Gastrocnemius medialis (tissue), 4 donors: ENCODE measurements at regions not wholly inside any gene's neighbourhood (a gene's known extent, or its start where the extent isn't known, plus 50 kb on each side); places are given as distances from the start of the nearest gene placed in this dataset.

Experiments
- ATAC-seq, 2 donors: fragments of 150-250 bp; one replicate each; pipeline ENCODE4 v1.9.1; 2016
- DNase-seq, 2 donors: peaks; one replicate each; pipeline ENCODE4 v3.0.0-alpha.2; 2019
- H3K27ac ChIP-seq, 4 donors: fragments of 200-600 bp; sonication (generic); 1 replicate in 1 of 4; 2 replicates in 3 of 4; pipeline ENCODE4 v1.5.1; 2016 to 2018; ENCODE audit warnings: mild to moderate bottlenecking in 2 of 4, moderate library complexity in 1 of 4
- H3K27me3 ChIP-seq, 3 donors: fragments of 200-600 bp; sonication (generic) in 2 of 3; 1 replicate in 1 of 3; 2 replicates in 2 of 3; pipeline versions ENCODE4 v1.5.1 to v1.6.0; 2016 to 2019; ENCODE audit warnings: mild to moderate bottlenecking in 1 of 3, moderate library complexity in 1 of 3
- H3K36me3 ChIP-seq, 2 donors: fragments of 200-600 bp; sonication (generic) in 1 of 2; one replicate each; pipeline ENCODE4 v1.5.1; 2017 to 2018
- H3K4me1 ChIP-seq, 2 donors: fragments of 200-600 bp; sonication (generic) in 1 of 2; one replicate each; pipeline ENCODE4 v1.5.1; 2016 to 2017; ENCODE audit warnings: mild to moderate bottlenecking in 2 of 2
- H3K4me3 ChIP-seq, 4 donors: fragments of 200-600 bp; sonication (generic) in 3 of 4; 1 replicate in 1 of 4; 2 replicates in 3 of 4; pipeline ENCODE4 v1.5.1; 2016 to 2019; ENCODE audit warnings: mild to moderate bottlenecking in 2 of 4
- H3K9me3 ChIP-seq, 3 donors: fragments of 200-600 bp; sonication (generic) in 2 of 3; 1 replicate in 1 of 3; 2 replicates in 2 of 3; pipeline ENCODE4 v1.5.1; 2016 to 2019
- POLR2A ChIP-seq, 2 donors: fragments of 450-650 bp; IDR thresholded peaks; one replicate each; pipeline ENCODE4 v1.6.1; 2017; ENCODE audit warnings: antibody characterized with exemption in 2 of 2, mild to moderate bottlenecking in 2 of 2, moderate library complexity in 2 of 2
- in situ Hi-C, 4 donors: fragments of 200-750 bp; cut with MboI; loops; one replicate each; pipeline versions ENCODE4 v1.15.0 to v1.8.0; 2017; ENCODE audit warnings: low sequenced_read_pairs in 4 of 4
- intact Hi-C: fragments of 100-400 bp; cut with DNase I; formaldehyde crosslinking; loops from one replicate; pipeline ENCODE4 v1.15.1; 2023; ENCODE audit warnings: low total_unique reads
- TF ChIP-seq, protein P1 (sequence below), 5 experiments: fragments of 450-650 bp in 3 of 5; fragments of 200-600 bp in 2 of 5; sonication (generic) in 2 of 5; IDR thresholded peaks in 4 of 5; conservative IDR thresholded peaks in 1 of 5; 1 replicate in 4 of 5; 2 replicates in 1 of 5; pipeline ENCODE4 v1.5.1; 2016 to 2019; ENCODE audit warnings: antibody characterized with exemption in 5 of 5, mild to moderate bottlenecking in 3 of 5, moderate library complexity in 3 of 5

DNA sequence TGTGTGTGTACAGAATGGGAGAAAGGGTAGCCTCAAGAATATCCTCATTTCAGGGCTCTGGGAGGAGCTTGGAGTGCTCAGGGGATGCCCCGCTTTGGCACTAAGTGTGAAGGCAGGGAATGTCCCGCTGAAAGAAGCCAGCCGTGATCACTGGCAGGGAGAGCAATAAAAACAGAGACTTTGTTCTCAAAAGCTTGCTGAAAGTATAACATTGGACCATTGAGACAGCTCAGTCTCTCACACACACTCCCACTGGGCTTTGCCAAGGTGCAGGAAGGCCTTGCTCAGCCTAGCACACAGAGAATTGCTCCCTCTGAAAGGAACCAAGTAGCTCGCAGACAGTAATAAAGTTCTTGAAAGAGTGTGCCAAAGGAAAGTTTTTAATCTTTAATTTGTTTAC is 143.8 kb upstream of the SLITRK2 start:
- H3K36me3 ChIP-seq: no peaks in the 10 kb centered on the region
- H3K4me3 ChIP-seq: no peak overlapping the region
- intact Hi-C loops (no loop called here), in situ Hi-C loops (no loop called here)
- DNase-seq (no peak), ATAC-seq (no peak)
- H3K27me3 ChIP-seq: no peaks in the 10 kb centered on the region
- no peaks in the 10 kb centered on the region for H3K9me3 ChIP-seq
- TF ChIP-seq POLR2A (IDR thresholded peaks at IDR 0.05): no peak
- TF ChIP-seq, protein P1, sequence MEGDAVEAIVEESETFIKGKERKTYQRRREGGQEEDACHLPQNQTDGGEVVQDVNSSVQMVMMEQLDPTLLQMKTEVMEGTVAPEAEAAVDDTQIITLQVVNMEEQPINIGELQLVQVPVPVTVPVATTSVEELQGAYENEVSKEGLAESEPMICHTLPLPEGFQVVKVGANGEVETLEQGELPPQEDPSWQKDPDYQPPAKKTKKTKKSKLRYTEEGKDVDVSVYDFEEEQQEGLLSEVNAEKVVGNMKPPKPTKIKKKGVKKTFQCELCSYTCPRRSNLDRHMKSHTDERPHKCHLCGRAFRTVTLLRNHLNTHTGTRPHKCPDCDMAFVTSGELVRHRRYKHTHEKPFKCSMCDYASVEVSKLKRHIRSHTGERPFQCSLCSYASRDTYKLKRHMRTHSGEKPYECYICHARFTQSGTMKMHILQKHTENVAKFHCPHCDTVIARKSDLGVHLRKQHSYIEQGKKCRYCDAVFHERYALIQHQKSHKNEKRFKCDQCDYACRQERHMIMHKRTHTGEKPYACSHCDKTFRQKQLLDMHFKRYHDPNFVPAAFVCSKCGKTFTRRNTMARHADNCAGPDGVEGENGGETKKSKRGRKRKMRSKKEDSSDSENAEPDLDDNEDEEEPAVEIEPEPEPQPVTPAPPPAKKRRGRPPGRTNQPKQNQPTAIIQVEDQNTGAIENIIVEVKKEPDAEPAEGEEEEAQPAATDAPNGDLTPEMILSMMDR (IDR thresholded peaks at IDR 0.05 in 4 of 5, conservative IDR thresholded peaks at IDR 0.05 in 1 of 5): no peak
- H3K4me1 ChIP-seq: no peaks in the 10 kb centered on the region
- no peak overlapping the region for H3K27ac ChIP-seq

DNA sequence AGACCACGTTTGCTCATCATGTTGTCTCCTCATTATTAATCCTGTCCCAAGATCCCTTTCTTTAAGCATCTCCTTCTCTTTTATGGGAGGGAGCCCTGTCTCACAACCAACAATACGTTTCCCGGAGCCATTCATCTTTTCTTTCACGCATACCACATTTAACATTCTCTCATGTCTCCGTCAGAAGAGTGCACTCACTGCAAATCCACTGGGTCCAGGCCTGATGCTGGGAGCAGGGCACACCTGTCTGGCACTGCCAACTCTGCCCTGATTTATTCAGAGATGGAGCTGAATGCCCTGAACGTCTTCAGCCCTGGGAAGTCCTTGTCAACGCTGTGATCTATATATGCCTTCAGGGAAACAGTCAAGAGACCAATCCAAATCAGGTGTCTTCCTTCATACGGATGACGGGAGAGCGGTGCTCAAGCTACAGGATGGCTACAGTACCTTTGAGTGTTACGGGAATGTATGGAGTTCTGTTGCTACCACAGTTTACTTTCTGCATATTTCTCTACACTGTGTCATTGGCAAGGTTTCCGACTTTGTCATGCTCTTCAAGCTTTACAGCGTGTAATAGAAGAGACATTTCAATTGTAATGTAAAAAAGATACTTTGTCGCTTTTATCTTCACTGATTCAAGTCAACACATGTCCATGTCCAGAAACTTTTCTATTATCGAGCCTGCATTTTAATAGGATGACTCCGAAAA is 140.4 kb upstream of the SLITRK2 start:
- TF ChIP-seq, protein P1 (IDR thresholded peaks at IDR 0.05 in 4 of 5, conservative IDR thresholded peaks at IDR 0.05 in 1 of 5): no peak
- no peak for TF ChIP-seq POLR2A (IDR thresholded peaks at IDR 0.05)
- DNase-seq: no peak

DNA sequence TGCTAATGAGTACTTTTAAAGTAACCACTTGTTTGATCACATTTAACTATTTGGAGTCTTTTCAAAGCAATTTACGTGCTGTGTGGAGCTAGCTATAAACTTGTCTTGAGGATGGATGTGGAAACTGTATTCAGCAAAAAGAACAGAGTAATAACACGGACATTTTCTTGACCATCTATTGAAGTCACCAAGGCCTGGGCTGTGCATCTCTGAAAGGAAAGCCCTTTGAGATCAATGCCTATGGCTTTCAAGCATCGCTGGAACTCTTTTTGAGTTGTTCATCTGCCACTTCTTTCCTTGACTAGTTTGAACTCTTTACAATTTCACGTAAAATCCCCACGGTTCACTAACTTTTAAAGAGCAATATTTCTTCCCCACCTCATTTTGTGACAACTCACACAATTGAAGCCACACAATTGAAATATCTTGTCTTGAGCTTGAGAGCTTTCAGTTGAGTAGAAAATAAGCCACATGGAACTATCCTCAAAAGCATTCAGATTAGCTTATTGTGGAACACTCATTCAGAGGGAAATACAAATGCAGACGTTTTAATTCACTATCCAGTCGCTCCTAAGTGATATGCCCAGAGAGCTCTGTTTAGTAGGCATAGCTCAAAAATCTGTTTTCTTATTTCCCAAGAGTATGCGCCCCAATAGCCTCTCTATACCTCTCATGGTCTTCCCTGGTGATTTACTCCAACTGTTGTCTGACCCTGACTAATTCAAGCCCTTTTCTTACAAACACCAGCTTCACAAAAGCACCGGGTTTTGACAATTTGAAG is 134.9 kb upstream of the SLITRK2 start:
- no peak for TF ChIP-seq POLR2A (IDR thresholded peaks at IDR 0.05)
- TF ChIP-seq, protein P1 (IDR thresholded peaks at IDR 0.05 in 4 of 5, conservative IDR thresholded peaks at IDR 0.05 in 1 of 5): no peak
- Histone ChIP-seq H3K4me3 (no peak overlapping the region), H3K4me1 (no peaks in the 10 kb centered on the region), H3K27me3 (no peaks in the 10 kb centered on the region), H3K9me3 (no peaks in the 10 kb centered on the region), H3K27ac (no peak overlapping the region), H3K36me3 (no peaks in the 10 kb centered on the region)
- intact Hi-C loops (no loop called here), in situ Hi-C loops (no loop called here)
- ATAC-seq (no peak), DNase-seq (no peak)

More for the DNA sequence above, 140.4 kb upstream of the SLITRK2 start:
- intact Hi-C loops (no loop called here), in situ Hi-C loops (no loop called here)
- no peaks in the 10 kb centered on the region for H3K27me3 ChIP-seq
- no peak overlapping the region for H3K4me3 ChIP-seq
- no peaks in the 10 kb centered on the region for H3K36me3 ChIP-seq
- no peak overlapping the region for H3K27ac ChIP-seq
- no peaks in the 10 kb centered on the region for H3K4me1 ChIP-seq
- H3K9me3 ChIP-seq: no peaks in the 10 kb centered on the region
- no peak for ATAC-seq

DNA sequence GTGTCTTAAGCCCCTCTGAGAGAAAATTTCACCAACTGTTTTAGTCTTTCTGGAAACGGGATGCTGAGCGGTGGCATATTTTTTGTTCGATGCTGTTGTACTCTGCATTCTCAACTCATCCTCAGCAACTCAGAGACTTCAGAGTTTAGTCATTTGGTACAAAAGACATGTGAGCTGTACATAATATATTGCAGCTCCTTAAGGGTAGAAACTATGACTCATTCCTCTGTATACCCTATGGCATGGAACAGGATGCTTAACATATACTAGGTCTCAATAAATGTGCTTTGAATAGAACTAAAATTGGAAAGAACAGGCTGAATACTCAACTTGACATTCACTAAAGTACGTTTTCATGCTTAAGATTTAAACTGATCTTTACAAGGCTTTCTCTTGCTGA is 130.5 kb upstream of the SLITRK2 start:
- no peaks in the 10 kb centered on the region for H3K27me3 ChIP-seq
- no peak overlapping the region for H3K4me3 ChIP-seq
- ATAC-seq (no peak), DNase-seq (no peak)
- intact Hi-C loops (no loop called here), in situ Hi-C loops (no loop called here)
- H3K36me3 ChIP-seq: no peaks in the 10 kb centered on the region
- no peak for TF ChIP-seq POLR2A (IDR thresholded peaks at IDR 0.05)
- TF ChIP-seq, protein P1 (IDR thresholded peaks at IDR 0.05 in 4 of 5, conservative IDR thresholded peaks at IDR 0.05 in 1 of 5): no peak
- H3K4me1 ChIP-seq: no peaks in the 10 kb centered on the region
- H3K27ac ChIP-seq: no peak overlapping the region
- no peaks in the 10 kb centered on the region for H3K9me3 ChIP-seq
